Neural progenitor cell (in vitro differentiated cells): ENCODE measurements at regions not wholly inside any gene's neighbourhood (a gene's known extent, or its start where the extent isn't known, plus 50 kb on each side); places are given as distances from the start of the nearest gene placed in this dataset.

ENCODE experiments used
- DNase-seq: peaks from one replicate; pipeline ENCODE4 v3.0.0-alpha.2; 2016; ENCODE audit warnings: low spot score
- H2AFZ ChIP-seq: fragments of 200-600 bp; sonication (generic); replicated peaks from 2 replicates; pipeline ENCODE4 v1.6.1; 2016; ENCODE audit warnings: antibody characterized with exemption
- H3F3A ChIP-seq: fragments of 200-600 bp; sonication (generic); 2 replicates; pipeline ENCODE4 v1.6.1; 2016; ENCODE audit warnings: antibody characterized with exemption, low read depth
- H3K27ac ChIP-seq: fragments of 200-600 bp; sonication (generic); 2 replicates; pipeline ENCODE4 v1.5.1; 2016; ENCODE audit warnings: mild to moderate bottlenecking
- H3K27me3 ChIP-seq: fragments of 200-600 bp; sonication (generic); 2 replicates; pipeline ENCODE4 v1.6.1; 2016; ENCODE audit warnings: mild to moderate bottlenecking, moderate library complexity
- H3K36me3 ChIP-seq: fragments of 200-600 bp; sonication (generic); 2 replicates; pipeline ENCODE4 v1.5.1; 2016
- H3K4me1 ChIP-seq: fragments of 200-600 bp; sonication (generic); 2 replicates; pipeline ENCODE4 v1.6.1; 2016; ENCODE audit warnings: mixed run types
- H3K4me2 ChIP-seq: fragments of 200-600 bp; sonication (generic); 2 replicates; pipeline ENCODE4 v1.6.1; 2016
- H3K4me3 ChIP-seq: fragments of 200-600 bp; sonication (generic); 2 replicates; pipeline ENCODE4 v1.5.1; 2016
- H3K79me2 ChIP-seq: fragments of 200-600 bp; sonication (generic); 2 replicates; pipeline ENCODE4 v1.6.1; 2016; ENCODE audit warnings: low read depth
- H3K9ac ChIP-seq: fragments of 200-600 bp; sonication (generic); 2 replicates; pipeline ENCODE4 v1.6.1; 2016
- H3K9me3 ChIP-seq: fragments of 200-600 bp; sonication (generic); 2 replicates; pipeline ENCODE4 v1.5.1; 2016; ENCODE audit warnings: low read depth
- H4K20me1 ChIP-seq: fragments of 200-600 bp; sonication (generic); 2 replicates; pipeline ENCODE4 v1.6.1; 2016; ENCODE audit warnings: low read depth
- H3K27ac Mint-ChIP-seq: 3 replicates; pipeline ENCODE4 v1.8.0; 2021; ENCODE audit warnings: mixed read lengths
- H3K27me3 Mint-ChIP-seq: 2 replicates; pipeline ENCODE4 v1.8.0; 2022; ENCODE audit warnings: low read depth, mild to moderate bottlenecking, inconsistent platforms, moderate library complexity, mixed read lengths; ENCODE audit not compliant: insufficient read depth
- H3K36me3 Mint-ChIP-seq: 3 replicates; pipeline ENCODE4 v1.8.0; 2021; ENCODE audit warnings: mixed read lengths
- H3K4me1 Mint-ChIP-seq: 3 replicates; pipeline ENCODE4 v1.8.0; 2021; ENCODE audit warnings: mixed read lengths
- H3K4me3 Mint-ChIP-seq: 3 replicates; pipeline ENCODE4 v1.8.0; 2021; ENCODE audit warnings: mild to moderate bottlenecking, moderate library complexity, mixed read lengths
- H3K9me3 Mint-ChIP-seq: 3 replicates; pipeline ENCODE4 v1.8.0; 2020; ENCODE audit warnings: mixed read lengths
- EZH2 ChIP-seq: fragments of 200-600 bp; sonication (generic); IDR thresholded peaks from 2 replicates; pipeline ENCODE4 v1.6.1; 2017; ENCODE audit warnings: antibody characterized with exemption, mild to moderate bottlenecking, moderate library complexity
- EZH2phosphoT487 ChIP-seq: fragments of 200-600 bp; sonication (generic); IDR thresholded peaks from 2 replicates; pipeline ENCODE4 v1.6.1; 2017; ENCODE audit warnings: antibody characterized with exemption
- TF ChIP-seq, protein P1 (sequence below): fragments of 200-600 bp; sonication (generic); IDR thresholded peaks from 2 replicates; pipeline ENCODE4 v1.5.1; 2017; ENCODE audit warnings: antibody characterized with exemption, mild to moderate bottlenecking

DNA sequence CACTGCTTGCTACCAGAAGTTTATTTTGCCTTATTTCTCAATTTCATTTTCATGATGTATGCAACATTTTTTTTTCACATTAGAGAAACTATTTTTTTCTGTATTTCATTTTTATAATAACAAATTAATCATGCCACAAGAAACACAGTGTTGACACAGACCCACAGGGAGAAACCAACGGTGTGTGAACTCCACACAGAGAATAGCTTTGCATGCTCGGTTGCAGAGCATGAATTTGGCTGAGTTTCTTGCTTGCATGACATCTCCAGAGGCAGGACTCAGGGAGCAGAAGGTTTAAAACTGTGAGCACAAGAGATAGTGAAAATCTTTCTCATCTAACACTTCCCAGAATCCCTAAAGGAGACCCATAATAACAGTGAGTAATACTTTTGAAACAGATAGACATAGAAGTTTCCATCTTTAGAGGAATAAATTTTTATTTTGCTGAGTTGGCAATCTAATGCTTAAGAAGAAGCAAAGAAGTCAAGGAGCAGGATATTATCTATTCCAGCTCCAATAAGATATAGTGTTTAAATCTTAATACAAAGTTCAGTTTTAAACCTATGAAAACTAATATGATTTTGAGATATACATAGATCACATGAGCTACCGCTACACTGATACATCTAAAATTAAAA is 890.9 kb downstream of the MRPL39 start:
- no peaks in the 10 kb centered on the region for H3F3A ChIP-seq

DNA sequence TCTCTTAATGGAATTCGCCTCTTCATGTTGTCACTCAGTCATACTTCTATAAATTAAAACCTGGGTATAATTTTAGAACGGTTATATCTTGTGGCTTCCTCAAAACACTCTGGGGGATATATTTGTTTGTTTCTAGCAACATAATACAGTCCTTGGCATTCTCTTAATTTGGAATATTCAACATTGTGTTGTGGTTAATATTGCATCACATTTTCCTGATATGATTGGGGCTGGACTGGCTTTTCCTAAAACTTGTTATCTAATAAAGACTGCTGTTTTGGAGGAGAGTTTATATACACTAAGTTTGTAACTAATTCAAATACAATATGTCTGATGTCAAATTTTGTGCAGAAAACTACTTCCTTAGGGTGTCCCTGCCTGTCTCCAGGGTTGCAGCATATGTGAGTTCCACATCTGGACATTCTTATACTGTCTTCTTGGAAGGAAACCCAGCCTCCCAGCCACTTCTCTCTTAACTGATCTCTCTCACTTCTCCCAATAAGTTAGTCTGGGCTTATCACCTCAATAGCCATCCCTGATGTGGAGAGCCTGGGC is 892.6 kb downstream of the MRPL39 start:
- Histone ChIP-seq H3K4me2 (no peak overlapping the region), H3K27me3 (no peaks in the 10 kb centered on the region), H2AFZ (no peak overlapping the region), H4K20me1 (no peaks in the 10 kb centered on the region), H3K9ac (no peak overlapping the region), H3K36me3 (no peaks in the 10 kb centered on the region), H3K9me3 (peaks cover 38% of the 10 kb centered on the region), H3F3A (no peaks in the 10 kb centered on the region), H3K79me2 (no peaks in the 10 kb centered on the region), H3K4me3 (no peak overlapping the region), H3K4me1 (no peaks in the 10 kb centered on the region), H3K27ac (no peak overlapping the region)
- H3K4me3 Mint-ChIP-seq, result no peak overlapping the region
- no peaks in the 10 kb centered on the region for H3K9me3 Mint-ChIP-seq
- H3K36me3 Mint-ChIP-seq, result no peaks in the 10 kb centered on the region
- TF ChIP-seq EZH2phosphoT487, result no peak
- TF ChIP-seq, protein P1, sequence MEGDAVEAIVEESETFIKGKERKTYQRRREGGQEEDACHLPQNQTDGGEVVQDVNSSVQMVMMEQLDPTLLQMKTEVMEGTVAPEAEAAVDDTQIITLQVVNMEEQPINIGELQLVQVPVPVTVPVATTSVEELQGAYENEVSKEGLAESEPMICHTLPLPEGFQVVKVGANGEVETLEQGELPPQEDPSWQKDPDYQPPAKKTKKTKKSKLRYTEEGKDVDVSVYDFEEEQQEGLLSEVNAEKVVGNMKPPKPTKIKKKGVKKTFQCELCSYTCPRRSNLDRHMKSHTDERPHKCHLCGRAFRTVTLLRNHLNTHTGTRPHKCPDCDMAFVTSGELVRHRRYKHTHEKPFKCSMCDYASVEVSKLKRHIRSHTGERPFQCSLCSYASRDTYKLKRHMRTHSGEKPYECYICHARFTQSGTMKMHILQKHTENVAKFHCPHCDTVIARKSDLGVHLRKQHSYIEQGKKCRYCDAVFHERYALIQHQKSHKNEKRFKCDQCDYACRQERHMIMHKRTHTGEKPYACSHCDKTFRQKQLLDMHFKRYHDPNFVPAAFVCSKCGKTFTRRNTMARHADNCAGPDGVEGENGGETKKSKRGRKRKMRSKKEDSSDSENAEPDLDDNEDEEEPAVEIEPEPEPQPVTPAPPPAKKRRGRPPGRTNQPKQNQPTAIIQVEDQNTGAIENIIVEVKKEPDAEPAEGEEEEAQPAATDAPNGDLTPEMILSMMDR, result no peak
- TF ChIP-seq EZH2, result no peak
- DNase-seq, result no peak
- H3K4me1 Mint-ChIP-seq, result peaks cover 3% of the 10 kb centered on the region
- no peak overlapping the region for H3K27ac Mint-ChIP-seq
- H3K27me3 Mint-ChIP-seq, result no peaks in the 10 kb centered on the region

More for the DNA sequence above, 890.9 kb downstream of the MRPL39 start:
- no peak overlapping the region for H3K4me2 ChIP-seq
- H3K27ac ChIP-seq, result no peak overlapping the region
- Mint-ChIP-seq H3K36me3 (no peaks in the 10 kb centered on the region), H3K4me1 (peaks cover 3% of the 10 kb centered on the region), H3K4me3 (no peak overlapping the region), H3K27me3 (no peaks in the 10 kb centered on the region), H3K9me3 (no peaks in the 10 kb centered on the region), H3K27ac (no peak overlapping the region)
- no peak overlapping the region for H2AFZ ChIP-seq
- H3K4me1 ChIP-seq, result no peaks in the 10 kb centered on the region
- no peaks in the 10 kb centered on the region for H3K27me3 ChIP-seq
- H4K20me1 ChIP-seq, result no peaks in the 10 kb centered on the region
- no peaks in the 10 kb centered on the region for H3K79me2 ChIP-seq
- no peak for TF ChIP-seq EZH2phosphoT487
- TF ChIP-seq, protein P1, result no peak
- TF ChIP-seq EZH2, result no peak
- H3K4me3 ChIP-seq, result no peak overlapping the region
- DNase-seq, result no peak
- H3K36me3 ChIP-seq, result no peaks in the 10 kb centered on the region
- H3K9me3 ChIP-seq, result peaks cover 35% of the 10 kb centered on the region
- no peak overlapping the region for H3K9ac ChIP-seq

DNA sequence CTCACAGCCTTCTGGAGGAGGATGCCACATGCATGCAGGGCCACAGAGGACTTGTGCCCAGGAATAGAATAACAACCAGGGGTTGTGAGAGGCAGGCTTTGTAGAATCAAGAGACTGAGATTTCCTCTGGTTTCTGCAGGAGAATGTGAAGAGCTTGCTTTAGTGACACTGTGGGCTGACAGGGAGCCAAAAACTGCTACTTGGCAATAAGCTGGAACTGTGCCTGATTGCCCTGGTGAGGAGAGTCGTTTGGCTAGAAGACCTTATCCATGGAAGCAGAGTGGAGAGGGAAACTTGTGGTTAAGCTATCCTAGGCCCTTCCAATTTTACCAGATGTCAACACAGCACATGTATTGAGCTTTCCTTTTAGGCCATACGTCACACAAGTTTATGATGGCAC is 902.1 kb downstream of the MRPL39 start:
- DNase-seq, result no peak
- Mint-ChIP-seq H3K27ac (no peak overlapping the region), H3K36me3 (no peaks in the 10 kb centered on the region), H3K27me3 (no peaks in the 10 kb centered on the region), H3K4me1 (no peaks in the 10 kb centered on the region), H3K4me3 (no peak overlapping the region), H3K9me3 (peaks cover 3% of the 10 kb centered on the region)
- Histone ChIP-seq H3K79me2 (no peaks in the 10 kb centered on the region), H4K20me1 (no peaks in the 10 kb centered on the region), H3K4me2 (no peak overlapping the region), H3F3A (no peaks in the 10 kb centered on the region), H2AFZ (no peak overlapping the region), H3K4me3 (no peak overlapping the region), H3K27me3 (no peaks in the 10 kb centered on the region), H3K9me3 (peaks cover 17% of the 10 kb centered on the region), H3K36me3 (no peaks in the 10 kb centered on the region), H3K27ac (no peak overlapping the region), H3K9ac (no peak overlapping the region), H3K4me1 (no peaks in the 10 kb centered on the region)
- TF ChIP-seq, protein P1, result no peak
- TF ChIP-seq EZH2 (no peak), EZH2phosphoT487 (no peak)
